DMS53 (cell line): ENCODE measurements at regions not wholly inside any gene's neighbourhood (a gene's known extent, or its start where the extent isn't known, plus 50 kb on each side); places are given as distances from the start of the nearest gene placed in this dataset.
A peak's percentile ranks its signal among the peaks of the same experiment; 100 is the strongest.
"Not testable (repeated sequence)": the region's sequence is repeated elsewhere in the genome, so short reads cannot be mapped to it uniquely, and the experiment has no call there.

Experiments used
- DNase-seq: peaks from one replicate; lab custom pipeline; 2025; lab: John Stamatoyannopoulos, UW

DNA sequence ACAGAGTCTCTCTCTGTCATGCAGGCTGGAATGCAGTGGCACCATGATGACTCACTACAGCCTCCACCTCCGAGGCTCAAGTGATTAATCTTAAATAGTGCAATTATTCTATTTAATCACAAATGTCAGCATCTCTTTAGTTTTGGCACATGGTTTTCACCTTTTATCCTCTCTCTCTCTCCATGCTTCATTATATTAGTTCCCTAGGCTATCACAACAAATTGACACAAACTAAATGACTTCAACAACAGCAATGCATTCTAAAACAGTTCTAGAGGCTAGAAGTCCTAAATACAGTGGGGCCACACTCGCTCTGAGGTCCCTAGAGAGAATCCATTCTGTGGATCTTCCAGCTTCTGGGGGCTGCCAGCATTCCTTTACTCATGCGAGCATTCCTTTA lies 178.2 kb upstream of the ZNG1F start:
- DNase-seq = not testable (repeated sequence)

DNA sequence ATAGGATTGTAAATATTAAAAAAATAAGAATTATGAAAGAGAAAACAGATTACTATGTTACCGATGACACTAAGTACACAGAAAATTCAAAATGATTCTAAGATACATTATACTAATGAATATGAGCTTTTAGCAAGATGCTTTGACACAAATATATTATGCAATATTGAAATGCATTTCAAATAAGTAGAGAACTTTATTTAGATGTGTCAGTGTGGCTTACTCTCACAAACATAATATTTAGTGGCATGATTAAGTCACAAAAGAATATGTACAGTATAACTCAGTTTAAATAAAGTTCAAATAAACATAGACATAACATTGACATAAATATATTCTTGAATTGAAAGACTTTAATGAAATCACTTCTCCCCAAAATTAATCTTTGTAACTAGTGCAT lies 172.7 kb upstream of the ZNG1F start:
- not testable (repeated sequence) for DNase-seq

DNA sequence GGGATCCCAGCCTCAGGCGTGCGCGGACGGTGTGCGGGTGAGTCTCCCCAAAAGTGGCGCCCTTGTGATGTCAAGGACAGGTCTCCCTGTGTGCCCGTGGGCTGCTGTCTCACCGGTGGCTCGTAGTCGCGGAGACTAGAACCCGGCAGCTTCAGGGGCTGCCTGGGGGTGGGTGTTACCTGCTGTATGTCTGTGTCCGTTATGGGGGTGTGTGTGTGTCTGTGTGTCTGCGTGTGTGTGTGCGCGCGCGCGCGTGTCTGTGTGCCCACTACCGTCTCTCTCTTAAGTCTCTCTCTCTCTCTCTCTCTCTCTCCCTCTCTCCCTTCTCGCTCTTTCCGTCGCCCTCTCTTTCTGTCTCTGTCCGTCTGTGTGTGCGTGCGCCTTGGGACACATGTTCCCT lies 170.0 kb upstream of the ZNG1F start:
- peak; percentile 43 for DNase-seq

DNA sequence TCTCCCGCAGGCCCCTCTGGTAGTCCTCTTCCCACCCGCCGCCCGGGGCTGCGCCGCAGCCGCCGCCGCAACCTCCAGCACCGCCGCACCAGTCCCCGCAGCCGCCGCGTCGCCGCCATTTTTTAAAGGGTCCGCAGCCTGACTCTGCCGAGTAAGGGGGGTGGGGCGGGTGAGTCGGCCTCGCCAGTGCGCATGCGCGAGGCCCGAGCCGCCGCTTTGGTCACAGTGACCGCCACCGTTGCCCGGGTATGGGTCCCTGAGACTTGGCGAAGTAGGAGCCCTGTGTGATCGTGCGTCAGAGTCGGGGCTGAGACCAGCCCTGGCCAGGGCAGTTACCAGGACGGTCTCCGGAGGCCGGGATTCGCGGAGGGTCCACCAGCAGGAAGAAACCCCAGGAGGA lies 169.6 kb upstream of the ZNG1F start:
- peak; percentile 81 for DNase-seq

DNA sequence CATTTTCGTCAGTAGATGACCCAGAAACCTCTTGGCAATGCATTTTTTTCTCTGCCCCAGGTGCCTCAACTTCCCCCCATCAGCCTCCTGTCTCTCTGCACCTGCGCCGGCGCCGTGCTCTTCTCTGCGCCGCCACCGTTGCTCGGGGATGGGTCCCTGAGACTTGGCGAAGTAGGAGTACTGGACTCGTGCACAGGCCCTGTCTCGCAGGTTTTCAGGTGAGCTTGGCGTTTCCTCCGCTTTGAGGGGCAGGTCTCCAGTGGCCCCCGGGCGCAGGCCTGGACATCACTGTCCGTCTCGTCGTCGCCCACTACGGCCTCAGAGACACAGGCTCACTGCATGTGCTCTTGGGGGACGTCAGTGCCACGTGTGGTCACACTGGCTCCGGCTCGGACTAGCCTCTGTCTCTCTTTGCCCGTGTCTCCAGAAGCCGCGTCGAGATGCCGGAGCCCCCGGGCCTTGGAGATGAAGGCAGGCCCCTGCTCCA lies 168.8 kb upstream of the ZNG1F start:
- DNase-seq = peak; percentile 50

DNA sequence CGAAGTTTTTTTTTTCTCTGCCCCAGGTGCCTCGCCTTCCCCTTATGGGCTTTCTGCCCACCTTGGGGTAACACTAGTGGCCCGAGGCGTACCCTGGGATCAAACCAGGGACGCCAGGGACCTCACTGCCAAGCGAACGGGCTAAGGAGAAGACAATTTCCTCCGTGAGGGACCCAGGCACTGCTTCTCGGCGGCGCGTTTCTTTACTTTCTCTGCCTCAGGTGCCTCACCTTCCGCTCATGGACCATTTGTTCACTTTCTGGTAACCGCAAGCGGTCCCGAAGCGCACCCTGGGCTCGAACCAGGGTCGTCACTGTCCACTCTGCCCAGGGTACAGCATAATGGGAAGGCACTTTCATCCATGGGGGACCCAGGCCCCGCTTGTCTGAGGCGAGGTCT lies 168.2 kb upstream of the ZNG1F start:
- peak; percentile 47 for DNase-seq

DNA sequence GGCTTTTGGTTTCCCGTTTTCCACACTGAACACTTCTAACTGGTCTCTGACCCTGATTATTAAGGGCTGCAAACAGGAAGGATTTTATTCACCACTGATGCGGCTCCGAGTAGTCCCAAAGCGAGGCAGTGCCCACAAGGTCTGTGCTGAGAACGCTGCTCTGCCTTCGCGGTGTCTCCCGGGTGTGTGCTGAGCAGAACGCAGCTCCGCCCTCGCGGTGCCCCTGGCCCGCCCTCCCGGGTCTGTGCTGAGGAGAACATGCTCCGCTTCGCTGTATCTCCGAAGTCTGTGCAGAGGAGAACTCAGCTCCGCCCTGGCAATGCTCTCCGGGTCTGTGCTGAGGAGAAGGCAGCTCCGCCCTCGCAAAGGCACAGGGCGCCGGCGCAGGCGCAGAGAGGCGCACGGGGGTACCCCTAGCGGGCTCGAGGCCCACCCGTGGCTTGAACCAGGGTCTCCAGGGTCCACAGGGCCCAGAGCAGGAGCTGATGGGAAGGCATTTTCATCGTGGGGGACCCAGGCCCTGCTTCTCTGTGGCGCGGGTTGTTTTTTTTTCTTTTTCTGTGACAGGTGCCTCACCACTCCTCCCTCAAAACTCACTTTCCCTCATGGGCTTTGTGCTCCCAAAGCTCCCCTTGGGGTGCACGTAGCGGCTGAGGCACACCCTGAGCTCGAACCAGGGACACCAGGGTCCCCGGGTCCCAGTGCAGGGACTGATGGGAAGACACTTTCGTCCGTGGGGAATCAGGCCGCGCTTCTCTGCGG lies 167.7 kb upstream of the ZNG1F start:
- DNase-seq = peak; percentile 88

DNA sequence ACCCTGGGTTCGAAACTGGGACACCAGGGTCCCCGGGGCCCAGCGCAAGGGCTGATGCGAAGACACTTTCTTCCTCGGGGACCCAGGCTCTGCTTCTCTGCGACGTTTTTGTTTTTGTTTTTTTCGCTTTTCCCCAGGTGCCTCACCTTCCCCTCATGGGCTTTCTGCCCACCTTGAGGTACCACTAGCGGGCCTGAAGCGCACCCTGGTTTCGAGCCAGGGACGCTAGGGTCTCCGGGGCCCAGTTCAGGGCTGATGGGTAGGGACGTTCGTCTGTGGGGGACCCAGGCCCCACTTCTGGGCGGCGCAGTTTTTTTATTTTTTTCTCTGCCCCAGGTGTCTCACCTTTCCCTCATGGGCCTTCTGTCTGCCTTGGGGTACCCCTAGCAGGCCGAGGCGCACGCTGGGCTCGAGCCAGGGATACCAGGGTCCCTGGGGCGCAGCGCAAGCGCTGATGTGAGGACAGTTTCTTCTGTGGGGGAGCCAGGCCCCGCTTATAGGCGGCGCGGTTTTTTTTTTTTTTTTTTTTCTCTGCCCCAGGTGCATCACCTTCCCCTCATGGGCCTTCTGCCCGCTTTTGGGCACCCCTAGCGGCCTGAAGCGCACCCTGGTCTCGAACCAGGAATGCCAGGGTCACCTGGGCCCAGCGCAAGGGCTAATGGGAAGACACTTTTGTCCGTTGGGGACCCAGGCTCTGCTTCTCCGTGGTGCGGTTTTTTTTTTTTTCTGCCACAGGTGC lies 166.8 kb upstream of the ZNG1F start:
- not testable (repeated sequence) for DNase-seq

DNA sequence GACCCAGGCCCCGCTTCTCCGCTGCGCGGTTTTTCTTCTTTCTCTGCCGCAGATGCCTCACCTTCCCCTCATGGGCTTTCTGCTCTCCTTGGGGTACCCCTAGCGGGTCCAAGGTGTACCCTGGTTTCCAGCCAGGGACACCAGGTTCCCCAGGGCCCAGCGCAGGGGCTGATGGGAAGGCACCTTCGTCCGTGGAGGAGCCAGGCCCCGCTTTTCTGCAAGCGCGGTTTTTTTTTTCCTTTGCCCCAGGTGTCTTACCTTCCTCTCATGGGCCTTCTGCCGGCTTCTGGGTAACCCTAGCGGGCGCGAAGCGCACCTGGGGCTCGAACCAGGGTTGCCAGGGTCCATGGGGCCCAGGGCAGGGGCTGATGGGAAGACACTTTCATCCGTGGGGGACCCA lies 165.9 kb upstream of the ZNG1F start:
- DNase-seq = peak; percentile 25

DNA sequence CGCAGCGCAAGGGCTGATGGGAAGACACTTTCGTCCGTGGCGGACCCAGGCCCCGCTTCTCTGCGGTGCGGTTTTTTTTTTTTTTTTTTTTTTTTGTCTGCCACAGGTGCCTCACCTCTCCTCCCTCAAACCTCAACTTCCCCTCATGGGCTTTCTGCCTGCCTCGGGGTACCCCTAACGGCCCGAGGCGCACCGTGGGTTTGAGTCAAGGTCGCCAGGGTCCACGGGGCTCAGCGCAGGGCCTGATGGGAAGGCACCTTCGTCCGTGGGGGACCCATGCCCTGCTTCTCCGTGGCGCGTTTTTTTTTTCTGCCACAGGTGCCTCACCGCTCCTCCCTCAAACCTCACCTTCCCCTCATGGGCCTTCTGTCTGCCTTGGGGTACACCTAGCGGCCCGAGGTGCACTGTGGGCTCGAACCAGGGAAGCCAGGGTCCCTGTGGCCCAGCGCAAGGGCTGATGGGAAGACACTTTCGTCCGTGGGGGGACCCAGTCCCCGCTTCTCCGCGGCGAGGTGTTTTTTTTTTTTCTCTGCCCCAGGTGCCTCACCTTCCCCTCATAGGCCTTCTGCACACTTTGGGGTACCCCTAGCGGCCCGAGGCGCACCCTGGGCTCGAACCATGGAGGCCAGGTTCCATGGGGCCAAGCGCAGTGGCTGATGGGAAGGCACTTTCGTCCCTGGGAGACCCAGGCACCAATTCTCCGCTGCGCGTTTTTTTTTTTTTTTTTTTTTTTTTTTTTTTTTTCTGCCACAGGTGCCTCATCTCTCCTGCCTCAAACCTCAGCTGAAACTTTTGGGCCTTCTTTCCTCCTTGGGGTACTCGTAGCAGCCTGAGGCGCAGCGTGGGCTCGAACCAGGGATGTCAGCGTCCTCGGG lies 165.2 kb upstream of the ZNG1F start:
- peak; percentile 56 for DNase-seq

DNA sequence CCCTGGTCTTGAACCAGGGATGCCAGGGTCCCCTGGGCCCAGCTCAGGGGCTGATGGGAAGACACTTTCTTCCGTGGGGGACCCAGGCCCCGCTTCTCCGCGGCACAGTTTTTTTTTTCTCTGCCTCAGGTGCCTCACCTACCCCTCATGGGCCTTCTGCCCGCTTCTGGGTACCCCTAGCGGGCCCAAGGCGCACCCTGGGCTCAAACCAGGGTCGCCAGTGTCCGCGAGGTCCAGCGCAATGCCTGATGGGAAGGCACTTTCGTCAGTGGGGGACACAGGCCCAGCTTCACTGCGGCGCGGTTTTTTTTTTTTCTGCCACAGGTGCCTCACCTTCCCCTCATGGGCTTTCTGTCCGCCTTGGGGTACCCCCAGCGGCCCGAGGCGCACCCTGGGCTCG lies 163.9 kb upstream of the ZNG1F start:
- DNase-seq = not testable (repeated sequence)

DNA sequence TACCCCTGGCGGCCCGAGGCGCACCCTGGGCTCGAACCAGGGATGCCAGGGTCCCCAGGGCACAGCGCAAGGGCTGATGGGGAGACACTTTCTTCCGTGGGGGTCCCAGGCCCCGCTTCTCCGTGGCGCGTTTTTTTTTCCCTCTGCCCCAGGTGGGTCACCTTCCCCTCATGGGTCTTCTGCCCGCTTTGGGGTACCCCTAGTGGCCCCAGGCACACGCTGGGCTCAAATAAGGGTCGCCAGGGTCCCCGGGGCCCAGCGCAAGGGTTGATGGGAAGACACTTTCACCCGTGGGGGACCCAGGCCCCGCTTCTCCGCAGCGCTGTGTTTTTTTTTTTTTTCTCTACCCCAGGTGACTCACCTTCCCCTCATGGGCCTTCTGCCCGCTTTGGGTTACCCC lies 163.3 kb upstream of the ZNG1F start:
- not testable (repeated sequence) for DNase-seq

DNA sequence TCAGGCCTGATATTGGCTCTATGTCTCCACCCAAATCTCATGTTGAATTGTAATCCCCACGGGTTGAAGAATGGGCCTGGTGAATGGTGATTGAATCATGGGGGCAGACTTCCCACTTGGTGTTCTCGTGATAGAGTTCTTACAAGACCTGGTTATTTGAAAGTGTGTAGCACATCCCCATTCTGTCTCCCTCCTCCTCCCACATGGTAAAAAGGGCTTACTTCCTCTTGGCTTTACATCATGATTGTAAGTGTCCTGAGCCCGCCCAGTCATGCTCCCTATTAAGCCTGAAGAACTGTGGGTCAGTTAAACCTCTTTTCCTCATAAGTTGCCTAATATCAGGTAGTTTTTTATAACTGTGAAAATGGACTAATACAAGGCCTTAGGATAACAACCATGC lies 158.8 kb upstream of the ZNG1F start:
- not testable (repeated sequence) for DNase-seq

DNA sequence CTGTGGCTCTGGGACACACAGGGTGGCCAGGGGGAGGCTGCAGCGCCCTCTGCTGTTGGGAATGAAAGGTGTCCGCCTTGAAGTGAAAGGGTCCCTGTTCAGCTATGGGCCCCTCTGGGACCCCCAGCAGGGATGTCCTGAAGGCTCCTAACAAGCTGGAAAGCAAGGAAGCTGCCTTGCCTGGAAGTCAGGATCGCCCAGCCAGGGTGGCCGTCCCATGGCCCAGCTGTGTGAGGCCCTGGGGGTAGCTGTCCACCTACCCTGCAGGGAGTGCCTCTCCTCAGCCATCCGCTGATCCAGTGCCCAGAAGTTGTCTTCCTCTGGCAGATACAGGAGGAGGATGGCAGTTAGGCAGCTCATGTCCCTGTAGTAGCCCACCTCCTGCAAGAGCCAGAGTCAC lies 143.4 kb upstream of the ZNG1F start:
- DNase-seq = not testable (repeated sequence)

DNA sequence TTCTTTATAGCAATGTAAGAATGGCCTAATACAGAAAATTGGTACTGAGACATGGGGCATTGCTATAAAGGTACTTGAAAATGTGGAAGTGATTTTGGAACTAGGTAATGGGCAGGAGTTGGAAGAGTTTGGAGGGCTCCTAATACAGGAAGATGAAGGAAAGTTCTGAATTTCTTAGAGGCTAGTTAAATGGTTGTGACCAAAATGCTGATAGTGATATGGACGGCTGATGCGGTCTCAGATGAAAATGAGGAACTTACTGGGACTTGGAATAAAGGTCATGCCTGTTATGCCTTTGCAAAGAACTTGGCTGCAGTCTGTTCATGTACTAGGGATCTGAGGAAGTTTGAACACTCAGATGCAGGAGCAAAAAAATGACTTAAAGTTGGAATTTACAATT lies 132.2 kb upstream of the ZNG1F start:
- not testable (repeated sequence) for DNase-seq

DNA sequence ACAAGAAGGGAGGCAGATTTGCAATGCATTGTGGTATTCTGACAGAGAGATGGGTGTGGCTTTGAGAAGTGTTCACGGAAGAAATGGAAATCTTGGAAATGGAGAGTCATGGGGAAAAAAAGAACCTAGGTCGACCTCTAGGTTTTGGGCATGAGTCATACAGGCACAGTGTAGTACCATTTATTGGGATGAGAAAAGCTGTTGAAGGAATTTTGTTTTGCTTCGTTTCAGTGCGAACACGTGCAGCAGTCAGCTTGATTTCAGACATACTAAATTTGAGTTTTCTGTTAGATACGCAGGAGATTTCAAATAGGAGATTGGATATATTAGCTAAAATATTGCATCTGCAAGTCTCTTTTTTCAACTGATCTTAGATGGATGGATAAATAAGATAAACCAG lies 119.8 kb upstream of the ZNG1F start:
- DNase-seq = not testable (repeated sequence)

DNA sequence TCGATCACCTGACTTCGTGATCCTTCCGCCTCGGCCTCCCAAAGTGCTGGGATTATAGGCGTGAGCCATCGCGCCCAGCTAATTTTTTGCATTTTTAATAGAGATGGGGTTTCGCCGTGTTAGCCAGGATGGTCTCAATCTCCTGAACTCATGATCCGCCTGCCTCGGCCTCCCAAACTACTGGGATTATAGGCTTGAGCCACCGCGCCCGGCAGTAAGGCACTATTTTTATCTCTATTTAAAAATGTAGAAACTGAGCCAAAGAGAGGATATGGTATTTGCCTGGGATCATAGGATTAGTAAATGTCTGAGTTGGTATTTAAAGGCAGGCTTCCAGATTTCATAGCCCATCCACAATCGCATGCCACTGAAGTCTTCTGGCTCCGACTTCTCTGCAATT lies 96.6 kb upstream of the ZNG1F start:
- not testable (repeated sequence) for DNase-seq

DNA sequence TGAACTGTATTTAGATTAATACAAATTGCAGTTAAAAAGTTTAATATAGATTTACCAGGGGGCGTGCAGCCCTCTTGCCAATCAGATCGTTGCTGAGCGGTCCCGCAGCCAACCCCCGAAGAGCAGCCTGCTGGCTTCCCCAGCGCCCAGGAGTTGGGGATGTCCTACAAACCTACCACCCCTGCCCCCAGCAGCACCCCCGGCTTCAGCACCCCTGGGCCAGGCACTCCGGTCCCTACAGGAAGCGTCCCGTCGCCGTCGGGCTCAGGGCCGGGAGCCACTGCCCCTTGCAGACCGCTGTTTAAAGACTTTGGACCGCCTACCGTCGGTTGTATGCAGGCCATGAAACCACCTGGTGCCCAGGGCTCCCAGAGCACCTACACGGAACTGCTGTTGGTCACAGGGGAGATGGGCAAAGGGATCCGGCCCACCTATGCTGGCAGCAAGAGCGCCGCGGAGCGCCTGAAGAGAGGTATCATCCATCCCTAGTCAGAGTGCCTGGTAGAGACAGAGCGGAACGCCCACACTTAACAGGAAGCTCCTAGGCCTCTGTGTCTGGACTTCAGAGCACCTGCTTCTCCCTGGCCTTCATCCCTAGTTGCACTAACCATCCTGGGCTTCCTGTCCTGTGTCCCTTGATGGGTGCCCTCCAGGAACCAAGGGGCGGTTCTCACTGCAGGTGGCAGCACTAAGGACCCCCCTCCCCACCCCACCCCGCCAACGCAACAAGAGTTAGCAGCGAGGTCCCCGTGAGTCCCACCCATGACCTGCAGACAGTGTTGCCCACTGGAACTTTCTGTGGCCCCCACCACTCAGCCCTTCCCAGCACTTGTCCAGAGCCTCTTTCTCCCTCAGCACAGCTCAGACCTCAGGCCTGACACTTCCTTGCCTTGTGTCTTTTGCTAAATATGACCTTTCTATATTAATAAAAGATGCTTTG lies 91.5 kb upstream of the ZNG1F start:
- not testable (repeated sequence) for DNase-seq

DNA sequence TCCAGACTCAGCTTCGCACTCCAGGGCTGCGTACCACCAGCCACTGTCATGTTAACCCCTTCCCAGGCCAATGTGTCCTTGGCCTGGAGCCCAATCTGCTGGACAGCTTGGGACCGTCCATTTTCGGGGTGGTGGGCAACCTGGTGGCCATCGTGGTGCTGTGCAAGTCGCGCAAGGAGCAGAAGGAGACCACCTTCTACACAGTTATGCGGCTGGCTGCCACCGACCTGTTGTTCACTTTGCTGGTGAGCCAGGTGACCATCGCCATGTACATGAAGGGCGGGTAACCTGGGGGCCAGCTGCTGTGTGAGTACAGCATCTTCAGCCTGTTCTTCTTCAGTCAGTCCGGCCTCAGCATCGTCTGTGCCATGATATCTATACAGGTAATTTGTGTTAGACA lies 90.3 kb upstream of the ZNG1F start:
- DNase-seq = not testable (repeated sequence)

DNA sequence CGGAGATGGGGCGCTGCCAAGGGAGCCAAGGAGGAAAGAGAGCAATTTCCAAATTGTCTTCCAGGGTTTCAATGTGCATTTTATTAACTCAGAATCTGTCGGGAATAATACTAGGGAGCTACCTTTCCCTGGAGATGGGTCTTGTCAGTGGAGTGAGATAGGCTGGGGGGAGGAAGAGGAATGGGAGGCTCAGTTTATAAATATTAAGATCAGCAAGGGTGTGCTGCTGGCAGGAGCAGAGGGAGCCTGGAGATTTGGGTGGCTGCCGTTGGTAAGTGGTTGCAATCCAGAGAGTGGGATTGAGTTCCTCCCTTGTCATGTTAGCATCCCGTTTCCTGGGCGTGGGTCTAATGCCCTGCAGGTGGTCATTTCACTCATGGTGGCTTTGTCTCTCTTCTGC lies 89.9 kb upstream of the ZNG1F start:
- not testable (repeated sequence) for DNase-seq
